GM19395 (cell line): ENCODE measurements at regions not wholly inside any gene's neighbourhood (a gene's known extent, or its start where the extent isn't known, plus 50 kb on each side); places are given as distances from the start of the nearest gene placed in this dataset.

ENCODE experiments used
- ATAC-seq: cut with Tn5 transposase; IDR thresholded peaks from one replicate; pipeline ENCODE4 v1.9.1; 2021; ENCODE audit warnings: mild to moderate bottlenecking, moderate library complexity; ENCODE audit not compliant: unreplicated experiment

DNA sequence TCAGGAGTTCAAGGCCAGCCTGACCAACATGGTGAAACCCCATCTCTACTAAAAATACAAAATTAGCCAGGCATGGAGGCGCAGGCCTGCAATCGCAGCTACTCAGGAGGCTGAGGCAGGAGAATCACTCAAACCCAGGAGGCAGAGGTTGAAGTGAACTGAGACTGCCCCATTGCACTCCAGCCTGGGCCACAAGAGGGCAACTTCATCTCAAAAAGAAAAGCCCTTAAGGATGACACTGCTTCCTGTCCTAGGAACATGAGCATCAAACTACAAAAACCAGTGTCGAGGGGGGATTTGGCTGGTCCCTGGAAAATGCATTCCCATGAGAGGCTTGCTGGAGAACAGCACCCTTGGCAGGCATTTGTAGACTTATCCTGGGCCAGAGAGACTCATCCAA lies 449.5 kb upstream of the PSMD7 start:
- ATAC-seq: no peak

- ATAC-seq: no peak
Observed at GRCh38 chr16:73846356-73846755, 450.3 kb upstream of the PSMD7 start.

- no peak for ATAC-seq
Observed at GRCh38 chr16:73846007-73846330, 450.6 kb upstream of the PSMD7 start.

- no peak for ATAC-seq
Observed at GRCh38 chr16:73845238-73846006, 451.2 kb upstream of the PSMD7 start.

- ATAC-seq: no peak
Observed at GRCh38 chr16:73840728-73841127, 455.9 kb upstream of the PSMD7 start.

- no peak for ATAC-seq
Observed at GRCh38 chr16:73831220-73831619, 465.4 kb upstream of the PSMD7 start.

DNA sequence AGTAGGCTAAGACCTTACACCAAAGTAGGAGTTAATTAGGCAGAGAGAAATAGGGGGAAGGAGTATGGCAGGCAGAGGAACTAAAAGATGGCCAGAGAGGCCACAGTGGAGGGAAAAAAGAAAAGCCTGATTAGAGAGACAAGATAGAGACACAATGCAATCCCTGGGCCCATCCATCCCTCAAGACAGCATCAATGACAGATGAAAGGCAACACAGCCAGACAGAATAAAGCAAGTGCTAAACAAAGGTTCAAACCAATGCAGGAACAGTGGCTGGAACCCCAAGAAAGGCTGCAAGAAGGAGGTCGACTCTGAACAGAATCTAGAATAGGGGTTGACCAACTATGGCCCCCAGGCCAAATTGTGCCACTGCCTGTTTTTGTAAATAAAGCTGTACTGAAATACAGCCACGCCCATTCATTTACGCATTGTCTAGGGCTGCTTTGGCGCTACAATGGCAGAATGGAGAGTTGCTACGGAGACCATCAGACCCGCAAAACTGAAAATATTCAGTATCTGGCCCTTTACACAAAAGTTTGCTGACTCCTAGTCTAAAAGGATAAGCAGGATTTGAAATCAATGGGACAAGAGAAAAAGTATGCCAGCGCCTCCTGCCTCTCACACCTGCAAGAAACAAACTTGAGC lies 473.3 kb upstream of the PSMD7 start:
- ATAC-seq: no peak

DNA sequence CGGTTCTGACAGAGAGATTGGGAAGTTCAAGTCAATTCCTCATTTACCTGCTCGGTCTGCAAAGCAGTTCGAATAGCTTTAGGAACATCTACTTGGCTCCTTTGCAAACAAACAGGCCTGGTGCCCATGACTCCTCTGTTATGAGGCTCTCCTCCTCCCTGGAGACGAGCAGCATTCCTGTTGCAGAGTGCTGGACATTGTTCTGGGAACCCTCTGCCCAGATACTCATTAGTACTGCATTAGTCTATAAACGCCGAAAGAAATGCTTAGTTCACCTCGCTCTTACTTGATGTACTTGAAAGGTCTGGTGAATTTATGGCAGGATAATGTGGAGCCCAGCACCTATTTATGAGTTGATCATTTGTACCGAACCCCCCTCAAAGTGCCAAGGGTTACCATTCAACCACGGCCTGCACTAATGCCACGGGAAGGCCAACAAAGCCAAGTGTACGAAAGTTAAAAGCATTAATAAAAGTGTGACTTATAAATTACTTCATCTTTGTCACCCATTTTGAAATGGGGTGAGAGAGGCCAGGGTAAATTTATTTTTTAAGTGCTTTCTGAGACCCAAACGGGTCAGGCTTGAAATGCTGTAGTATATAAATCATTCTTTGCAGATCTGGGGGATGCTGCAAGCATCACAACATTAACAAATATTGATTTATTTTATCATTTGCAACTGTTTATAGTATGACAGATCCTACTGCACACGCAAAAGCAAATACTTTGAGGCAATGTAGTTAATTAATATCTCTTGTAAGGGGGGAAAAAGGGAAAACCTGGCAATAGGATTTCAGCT lies 478.9 kb upstream of the PSMD7 start:
- no peak for ATAC-seq

DNA sequence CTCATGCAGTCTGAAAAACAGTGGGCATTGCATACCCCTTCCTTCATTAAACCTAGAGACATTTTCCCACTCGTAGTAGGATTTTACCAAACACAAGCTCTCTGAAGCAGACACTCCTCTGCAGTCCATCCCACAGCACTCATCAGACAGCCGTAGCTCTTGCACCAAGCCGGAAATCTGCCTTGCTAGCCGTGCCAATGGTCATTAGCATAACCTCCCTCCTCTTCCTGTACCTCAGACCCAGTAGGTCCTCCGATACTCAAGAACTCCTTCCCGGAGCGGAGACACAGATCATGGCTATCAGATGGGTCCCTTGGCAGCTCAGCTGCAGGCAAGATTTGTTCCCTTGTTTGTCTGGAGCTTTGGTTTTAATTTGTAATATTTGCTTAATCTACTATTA lies 483.1 kb upstream of the PSMD7 start:
- ATAC-seq: no peak

DNA sequence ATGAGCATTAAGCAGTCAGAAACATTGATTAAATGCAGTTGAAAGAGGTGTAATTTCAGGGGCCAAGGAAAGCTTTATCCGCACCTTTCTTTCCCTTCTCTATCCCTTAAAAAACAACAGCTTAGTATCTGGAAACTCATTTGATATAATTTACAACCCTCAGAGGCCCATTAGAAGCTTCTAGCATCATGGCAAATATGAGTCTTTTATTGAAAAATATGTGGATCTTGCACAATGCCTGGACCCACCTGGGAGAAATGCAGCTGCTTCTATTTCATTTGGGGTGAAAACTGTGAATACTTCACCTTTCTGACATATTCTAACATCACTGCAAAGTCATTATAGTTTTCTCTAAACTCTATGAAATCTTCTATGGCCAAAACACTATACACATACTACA lies 492.2 kb upstream of the PSMD7 start:
- no peak for ATAC-seq

GRCh38 chr16:73798471-73798870 lies 498.1 kb upstream of the PSMD7 start:
- ATAC-seq: no peak

DNA sequence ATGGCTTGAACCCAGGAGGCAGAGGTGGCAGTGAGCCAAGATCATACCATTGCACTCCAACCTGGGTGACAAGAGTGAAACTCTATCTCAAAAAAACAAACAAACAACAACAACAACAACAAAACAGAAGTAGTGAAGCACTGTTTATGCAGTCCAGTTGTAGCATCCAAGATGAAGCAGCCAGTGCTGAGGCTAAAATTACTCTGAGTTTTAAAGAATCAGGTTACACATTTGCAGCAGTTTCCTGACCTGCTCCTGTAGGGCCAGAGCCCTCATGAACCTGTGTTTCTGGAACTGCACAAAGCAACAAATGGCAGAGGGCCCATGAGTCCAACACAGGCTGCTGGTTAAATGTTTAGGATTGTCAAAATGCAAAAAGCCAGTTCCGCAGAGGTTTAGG lies 499.5 kb upstream of the PSMD7 start:
- ATAC-seq: no peak

DNA sequence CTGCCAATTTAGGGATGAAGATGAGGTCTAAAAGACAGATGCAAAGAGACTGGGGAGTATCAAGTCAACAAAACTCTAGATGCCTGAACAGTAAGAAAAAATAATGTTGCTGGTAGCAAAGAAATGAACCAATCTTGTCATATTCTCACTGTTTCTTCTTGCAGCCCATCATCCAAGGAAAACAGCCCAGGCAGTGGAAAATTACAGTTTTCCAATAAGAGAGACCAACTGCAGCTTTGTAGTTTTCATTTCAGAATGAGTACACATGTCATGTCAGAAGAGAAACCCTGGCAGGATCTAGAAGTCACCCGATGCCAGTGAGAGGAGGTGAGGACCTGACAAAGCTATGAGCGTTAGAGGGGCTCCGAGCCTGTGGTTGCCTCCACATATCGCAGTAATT lies 500.4 kb upstream of the PSMD7 start:
- ATAC-seq: no peak

- ATAC-seq: no peak
Observed at GRCh38 chr16:73794994-73795393, 501.6 kb upstream of the PSMD7 start.

DNA sequence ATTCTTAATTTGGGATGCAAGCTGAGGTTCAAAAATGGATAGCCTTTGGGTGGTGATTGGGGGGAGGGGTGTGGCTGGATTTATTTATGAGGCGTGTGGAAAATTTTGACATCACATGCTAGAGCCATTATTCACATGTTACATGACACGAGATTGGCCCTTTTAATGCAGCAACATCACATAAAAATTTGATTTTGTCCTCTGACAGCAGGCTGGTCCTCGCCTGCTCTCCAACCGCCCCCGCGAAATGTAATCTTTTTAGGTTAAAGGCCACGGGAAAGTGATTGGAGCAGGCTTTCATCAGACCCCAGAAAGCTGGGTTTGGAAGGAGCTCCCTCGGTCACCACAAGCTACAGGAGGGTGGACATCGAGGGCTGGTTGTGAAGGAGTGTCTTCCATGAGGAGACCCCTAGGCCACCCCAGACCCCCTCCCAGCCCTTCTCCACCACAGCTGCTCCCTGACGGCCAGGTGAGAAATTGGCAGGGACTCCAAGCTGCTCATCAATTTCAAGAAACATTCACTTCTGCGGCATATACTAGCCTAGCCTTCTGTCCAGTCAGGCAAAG lies 502.7 kb upstream of the PSMD7 start:
- no peak for ATAC-seq

DNA sequence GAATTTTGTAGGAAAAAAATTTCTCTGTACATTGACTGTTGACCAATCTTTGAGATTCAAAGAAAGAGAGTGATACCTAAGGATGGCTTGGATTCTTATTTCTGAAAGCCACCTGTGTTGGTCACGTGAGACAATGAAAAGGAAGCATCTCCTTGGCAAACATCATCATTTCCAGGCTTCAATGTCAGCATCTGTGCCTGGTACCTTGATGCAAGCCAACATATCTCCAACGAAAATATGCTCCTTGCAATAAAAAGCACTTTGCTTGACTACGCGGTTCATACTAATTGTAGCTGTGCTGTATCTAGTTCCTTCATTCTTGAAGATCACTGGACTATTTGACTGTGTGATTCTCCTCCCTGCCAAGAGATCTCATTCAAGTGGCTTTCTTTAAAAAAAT lies 503.4 kb upstream of the PSMD7 start:
- no peak for ATAC-seq

DNA sequence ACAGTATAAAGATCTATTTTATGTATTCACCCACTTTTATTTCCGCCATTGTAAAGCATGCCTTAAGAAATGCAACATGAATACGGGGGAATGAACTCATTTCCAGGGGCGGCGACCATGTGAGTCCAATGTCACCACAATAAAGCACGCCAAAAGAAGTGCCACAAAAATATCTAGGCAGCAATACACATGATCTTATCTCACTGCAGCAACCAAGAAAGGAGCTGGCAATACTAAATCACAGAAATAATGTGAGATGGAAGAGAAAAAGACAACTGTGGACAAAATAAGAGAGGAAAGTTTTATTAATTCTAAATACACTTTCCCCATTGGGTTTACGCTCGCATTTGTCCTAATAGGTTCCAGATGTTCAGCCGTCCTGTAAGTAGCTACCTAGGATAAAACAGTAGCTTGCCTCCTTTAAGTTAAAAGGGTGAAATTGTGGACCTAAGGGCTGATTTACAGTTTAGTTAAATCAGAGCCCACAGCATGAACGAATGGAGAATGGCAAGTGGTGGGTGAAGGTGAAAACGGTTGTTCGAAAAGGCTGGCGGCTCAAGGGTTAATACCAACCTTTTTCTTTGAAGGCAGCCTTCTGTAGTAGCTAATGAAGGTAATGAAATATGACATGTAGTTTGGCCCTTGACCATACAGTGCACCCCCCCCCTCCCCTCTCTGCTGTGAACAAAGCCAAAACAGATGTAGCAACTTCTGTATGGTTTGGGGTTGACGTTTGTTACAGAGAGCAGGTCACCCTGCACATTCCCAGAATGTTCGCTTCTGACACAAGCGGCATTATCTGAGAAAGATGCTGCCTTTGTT lies 504.2 kb upstream of the PSMD7 start:
- no peak for ATAC-seq

GRCh38 chr16:73781297-73781696 lies 515.3 kb upstream of the PSMD7 start:
- ATAC-seq: no peak

DNA sequence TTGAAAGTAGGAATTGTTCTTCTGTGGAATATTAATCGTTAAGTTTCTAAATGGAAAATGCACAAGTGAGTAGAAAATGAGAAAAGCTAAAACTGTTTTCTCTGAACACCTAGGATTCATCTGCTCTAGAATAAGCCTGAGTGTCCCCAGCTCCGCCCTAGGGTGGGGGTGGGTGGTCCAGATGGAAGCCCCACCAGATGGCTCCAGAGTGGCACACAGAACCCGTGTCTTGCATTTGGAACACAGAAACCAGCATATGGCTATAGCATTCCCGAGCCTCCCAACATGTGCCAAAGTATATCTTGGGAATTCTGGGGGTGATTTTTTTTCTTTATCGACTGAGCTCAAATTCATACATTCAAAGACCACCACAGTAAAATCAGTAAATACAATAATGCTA lies 517.7 kb upstream of the PSMD7 start:
- no peak for ATAC-seq

GRCh38 chr16:73775841-73776388 lies 520.7 kb upstream of the PSMD7 start:
- no peak for ATAC-seq
